H1 (cell line): ENCODE measurements at regions not wholly inside any gene's neighbourhood (a gene's known extent, or its start where the extent isn't known, plus 50 kb on each side); places are given as distances from the start of the nearest gene placed in this dataset.

Experiments used
- CTCF ChIA-PET: fragments of 300-600 bp; sonication (Branson Sonifier 250); formaldehyde crosslinking; loops from one replicate; lab custom pipeline; 2021; ENCODE audit not compliant: partially characterized antibody; lab: Charles Lee
- POLR2A ChIA-PET: fragments of 300-600 bp; sonication (Branson Sonifier 250); formaldehyde crosslinking; loops from one replicate; lab custom pipeline; 2021; ENCODE audit warnings: inconsistent platforms; ENCODE audit not compliant: partially characterized antibody; lab: Charles Lee
- DNase-seq, 2 experiments: peaks; one replicate each; pipeline versions ENCODE4 v3.0.0 to v3.0.0-alpha.2; 2010 to 2022; ENCODE audit warnings: low spot score in 2 of 2, low read depth in 1 of 2, mixed read lengths in 1 of 2
- FAIRE-seq: peaks from 2 replicates; lab custom pipeline; 2011; peaks lifted over from hg19 to GRCh38; lab: Jason Lieb, UNC
- H2AFZ ChIP-seq: 2 replicates; pipeline ENCODE4 v1.8.1; 2012; ENCODE audit warnings: low read length, inconsistent platforms
- H2AK5ac ChIP-seq: 2 replicates; pipeline ENCODE4 v1.6.1; 2013; ENCODE audit warnings: low read depth, low read length
- H2BK120ac ChIP-seq: replicated peaks from 2 replicates; pipeline ENCODE3; 2013; ENCODE audit warnings: low read depth, low read length, inconsistent platforms
- H2BK12ac ChIP-seq: 2 replicates; pipeline ENCODE4 v1.6.1; 2013; ENCODE audit warnings: low read depth, low read length
- H2BK15ac ChIP-seq: 2 replicates; pipeline ENCODE4 v1.6.1; 2013; ENCODE audit warnings: low read length
- H2BK20ac ChIP-seq: 2 replicates; pipeline ENCODE4 v1.6.1; 2013; ENCODE audit warnings: low read length
- H2BK5ac ChIP-seq: 2 replicates; pipeline ENCODE4 v1.6.1; 2013; ENCODE audit warnings: low read depth, low read length
- H3K14ac ChIP-seq: 2 replicates; pipeline ENCODE4 v1.6.1; 2013; ENCODE audit warnings: inconsistent platforms; ENCODE audit not compliant: insufficient read length
- H3K18ac ChIP-seq: 2 replicates; pipeline ENCODE4 v1.6.1; 2013; ENCODE audit warnings: low read length; ENCODE audit errors: extremely low read depth
- H3K23ac ChIP-seq: 2 replicates; pipeline ENCODE4 v1.6.1; 2013; ENCODE audit warnings: inconsistent platforms; ENCODE audit not compliant: insufficient read length
- H3K23me2 ChIP-seq: 2 replicates; pipeline ENCODE4 v1.6.1; 2013; ENCODE audit warnings: low read depth, low read length
- H3K27ac ChIP-seq: 2 replicates; pipeline ENCODE4 v1.6.1; 2011; ENCODE audit warnings: low read depth, low read length, inconsistent platforms
- H3K27me3 ChIP-seq, 4 experiments: replicated peaks in 1 of 4; 1 replicate in 1 of 4; 2 replicates in 3 of 4; pipeline versions ENCODE4 v1.6.1 to v1.8.1; 2011 to 2013; ENCODE audit warnings: low read length in 3 of 4, mild to moderate bottlenecking in 3 of 4, inconsistent platforms in 2 of 4, mixed read lengths in 2 of 4, moderate library complexity in 1 of 4; ENCODE audit not compliant: control insufficient read depth in 3 of 4, insufficient read depth in 3 of 4; ENCODE audit errors: extremely low read depth in 1 of 4
- H3K36me3 ChIP-seq, 4 experiments: 2 replicates each; pipeline versions ENCODE4 v1.6.1 to v1.8.1; 2011 to 2013; ENCODE audit warnings: mild to moderate bottlenecking in 4 of 4, low read length in 3 of 4, moderate library complexity in 2 of 4, control low read depth in 1 of 4, inconsistent platforms in 1 of 4; ENCODE audit not compliant: insufficient read depth in 4 of 4, control insufficient read depth in 2 of 4
- H3K4ac ChIP-seq: replicated peaks from 2 replicates; pipeline ENCODE3; 2013; ENCODE audit warnings: low read length, low read depth, mixed read lengths, inconsistent platforms; ENCODE audit not compliant: insufficient read length
- H3K4me1 ChIP-seq, 4 experiments: replicated peaks in 1 of 4; 1 replicate in 1 of 4; 2 replicates in 3 of 4; pipeline versions ENCODE4 v1.6.1 to v1.8.1; 2011 to 2013; ENCODE audit warnings: low read length in 3 of 4, inconsistent platforms in 2 of 4, mixed read lengths in 1 of 4; ENCODE audit not compliant: insufficient read depth in 4 of 4, control insufficient read depth in 3 of 4
- H3K4me2 ChIP-seq, 2 experiments: 2 replicates each; pipeline versions ENCODE4 v1.6.1 to v1.8.1; 2011 to 2013; ENCODE audit warnings: low read depth in 2 of 2, low read length in 2 of 2, control low read depth in 1 of 2, inconsistent platforms in 1 of 2, mild to moderate bottlenecking in 1 of 2; ENCODE audit not compliant: insufficient read depth in 1 of 2
- H3K4me3 ChIP-seq, 4 experiments: fragments of 200-600, 300-600 bp in 1 of 4; sonication (generic), shearing (Covaris generic), sonication (Bioruptor Twin) in 1 of 4; 2 replicates each; pipeline versions ENCODE4 v1.5.1 to v1.8.1; 2011 to 2016; ENCODE audit warnings: low read length in 4 of 4, low read depth in 3 of 4, control low read depth in 2 of 4, inconsistent platforms in 2 of 4, mild to moderate bottlenecking in 2 of 4, mixed read lengths in 1 of 4, moderate library complexity in 1 of 4; ENCODE audit not compliant: insufficient read depth in 2 of 4; ENCODE audit errors: extremely low read depth in 1 of 4
- H3K56ac ChIP-seq: replicated peaks from 2 replicates; pipeline ENCODE3; 2013; ENCODE audit warnings: low read depth, mild to moderate bottlenecking, mixed read lengths, low read length, inconsistent platforms; ENCODE audit not compliant: insufficient read length
- H3K79me1 ChIP-seq: 2 replicates; pipeline ENCODE4 v1.6.1; 2013; ENCODE audit warnings: low read depth, low read length, control low read depth
- H3K79me2 ChIP-seq, 2 experiments: 2 replicates each; pipeline versions ENCODE4 v1.6.1 to v1.8.1; 2012 to 2013; ENCODE audit warnings: low read length in 2 of 2, mild to moderate bottlenecking in 2 of 2, inconsistent platforms in 1 of 2; ENCODE audit not compliant: insufficient read depth in 2 of 2, control insufficient read depth in 1 of 2
- H3K9ac ChIP-seq, 4 experiments: replicated peaks in 1 of 4; 1 replicate in 1 of 4; 2 replicates in 3 of 4; pipeline versions ENCODE4 v1.6.1 to v1.8.1; 2011 to 2013; ENCODE audit warnings: low read depth in 3 of 4, low read length in 3 of 4, control low read depth in 2 of 4, mild to moderate bottlenecking in 2 of 4, moderate library complexity in 2 of 4, inconsistent platforms in 1 of 4; ENCODE audit errors: extremely low read depth in 1 of 4
- H3K9me3 ChIP-seq, 2 experiments: 2 replicates each; pipeline versions ENCODE4 v1.6.1 to v1.8.1; 2012 to 2013; ENCODE audit warnings: mild to moderate bottlenecking in 2 of 2, moderate library complexity in 2 of 2, control low read depth in 1 of 2, inconsistent platforms in 1 of 2, low read depth in 1 of 2, low read length in 1 of 2, mixed read lengths in 1 of 2; ENCODE audit not compliant: insufficient read depth in 2 of 2
- H4K20me1 ChIP-seq, 2 experiments: replicated peaks in 1 of 2; 2 replicates each; pipeline versions ENCODE3 to v1.8.1; 2011 to 2013; ENCODE audit warnings: inconsistent platforms in 2 of 2, low read length in 2 of 2, mild to moderate bottlenecking in 1 of 2; ENCODE audit not compliant: insufficient read depth in 2 of 2, control insufficient read depth in 1 of 2
- H4K5ac ChIP-seq: 2 replicates; pipeline ENCODE4 v1.6.1; 2013; ENCODE audit warnings: low read length, low read depth, mixed read lengths, inconsistent platforms; ENCODE audit not compliant: insufficient read length
- H4K8ac ChIP-seq: 2 replicates; pipeline ENCODE4 v1.8.0; 2013; ENCODE audit warnings: mild to moderate bottlenecking, moderate library complexity, low read length, inconsistent platforms; ENCODE audit not compliant: insufficient read depth; ENCODE audit errors: extremely low read depth
- H4K91ac ChIP-seq: replicated peaks from 2 replicates; pipeline ENCODE3; 2013; ENCODE audit warnings: low read length, mixed read lengths, inconsistent platforms; ENCODE audit not compliant: insufficient read length
- CEBPB ChIP-seq: IDR thresholded peaks from 2 replicates; pipeline ENCODE4 v1.6.1; 2012; ENCODE audit warnings: low read depth, low read length
- CHD1 ChIP-seq: IDR thresholded peaks from 2 replicates; pipeline ENCODE4 v1.6.1; 2012; ENCODE audit warnings: low read depth, low read length, improper control_type of control experiment
- CREB1 ChIP-seq: IDR thresholded peaks from 2 replicates; pipeline ENCODE4 v1.6.1; 2012; ENCODE audit warnings: inconsistent platforms
- CTCF ChIP-seq, 3 experiments: IDR thresholded peaks; 1 replicate in 2 of 3; 2 replicates in 1 of 3; pipeline versions ENCODE4 v1.5.1 to v1.6.1; 2011; ENCODE audit warnings: low read length in 3 of 3, mild to moderate bottlenecking in 3 of 3, inconsistent platforms in 2 of 3, low read depth in 1 of 3, moderate library complexity in 1 of 3; ENCODE audit not compliant: insufficient read depth in 1 of 3; ENCODE audit errors: control extremely low read depth in 1 of 3
- EP300 ChIP-seq, 2 experiments: IDR thresholded peaks; 1 replicate in 1 of 2; 2 replicates in 1 of 2; pipeline ENCODE4 v1.6.1; 2011 to 2012; ENCODE audit warnings: low read depth in 2 of 2, low read length in 2 of 2, mild to moderate bottlenecking in 2 of 2, borderline replicate concordance in 1 of 2, inconsistent platforms in 1 of 2, moderate library complexity in 1 of 2
- EZH2 ChIP-seq: fragments of 200-600 bp; sonication (generic); IDR thresholded peaks from 2 replicates; pipeline ENCODE4 v1.7.1; 2012; ENCODE audit warnings: low read depth, mild to moderate bottlenecking, moderate library complexity, low read length, inconsistent platforms; ENCODE audit not compliant: severe bottlenecking
- JUN ChIP-seq: IDR thresholded peaks from 2 replicates; pipeline ENCODE4 v1.6.1; 2011; ENCODE audit warnings: low read depth, mild to moderate bottlenecking, improper control_type of control experiment, low read length
- KDM5A ChIP-seq: fragments of 200-600 bp; IDR thresholded peaks from 2 replicates; pipeline ENCODE4 v1.7.1; 2012; ENCODE audit warnings: mild to moderate bottlenecking, low read length, inconsistent platforms, mixed read lengths
- PHF8 ChIP-seq: fragments of 200-600 bp; sonication (generic); conservative IDR thresholded peaks from 2 replicates; pipeline ENCODE4 v1.7.1; 2012; ENCODE audit warnings: low read depth, mild to moderate bottlenecking, inconsistent platforms, low read length, moderate library complexity
- POLR2A ChIP-seq, 2 experiments: IDR thresholded peaks; 1 replicate in 1 of 2; 2 replicates in 1 of 2; pipeline ENCODE4 v1.6.1; 2011; ENCODE audit warnings: low read depth in 2 of 2, low read length in 2 of 2, mild to moderate bottlenecking in 2 of 2; ENCODE audit errors: control extremely low read depth in 1 of 2
- RNF2 ChIP-seq: fragments of 200-900, 300-1000 bp; sonication (generic); IDR thresholded peaks from 2 replicates; pipeline ENCODE4 v1.7.1; 2016; ENCODE audit warnings: borderline replicate concordance, low read depth, mild to moderate bottlenecking, antibody characterized with exemption, low read length; ENCODE audit not compliant: poor library complexity, severe bottlenecking; ENCODE audit errors: missing control alignments
- TAF1 ChIP-seq: IDR thresholded peaks from 2 replicates; pipeline ENCODE4 v1.6.1; 2011; ENCODE audit warnings: mild to moderate bottlenecking, low read depth, low read length
- WGBS, 2 experiments: shearing (Covaris generic) in 1 of 2; methylation state at CpG; one replicate each; pipeline versions ENCODE4 v1.1.6 to v1.1.7; 2013 to 2015; ENCODE audit warnings: low lambda C conversion rate in 2 of 2, mixed read lengths in 2 of 2, inconsistent platforms in 1 of 2, low coverage in 1 of 2, missing lambda C conversion rate in 1 of 2; ENCODE audit not compliant: insufficient replicate concordance in 2 of 2, insufficient coverage in 1 of 2, insufficient read length in 1 of 2; ENCODE audit errors: extremely low coverage in 1 of 2, missing lambda C conversion rate in 1 of 2; 5-methylcytosine and 5-hydroxymethylcytosine counted together

DNA sequence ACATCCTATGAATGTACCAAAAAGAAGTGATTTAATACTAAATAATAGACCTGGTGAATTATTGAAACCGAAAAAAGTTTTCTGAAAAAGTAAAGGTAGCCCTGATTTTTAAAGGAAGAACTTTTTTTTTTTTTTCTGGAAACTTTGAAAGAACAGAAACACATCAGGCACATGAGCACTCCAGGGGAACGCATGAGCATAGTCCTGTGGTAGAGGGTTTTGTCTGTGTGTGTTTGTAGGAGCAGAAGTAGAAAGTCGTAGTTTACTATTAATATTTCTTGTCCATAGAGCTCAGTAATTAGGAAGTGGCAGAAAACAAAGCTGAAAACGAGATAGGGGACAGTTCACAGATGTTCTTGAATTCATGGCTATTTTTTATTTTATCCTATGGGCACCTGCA is 1175.9 kb upstream of the B3GALT2 start:
- no peak for FAIRE-seq
- no peak overlapping the region for H2BK120ac ChIP-seq
- TF ChIP-seq EP300 (IDR thresholded peaks at IDR 0.05; ENCODE audit: borderline replicate concordance in 1 of 2, low read depth in 2 of 2, low read length in 2 of 2): no peak
- TF ChIP-seq EZH2: no peak
- TF ChIP-seq TAF1: no peak
- no peak for TF ChIP-seq RNF2
- no peak for TF ChIP-seq PHF8
- TF ChIP-seq KDM5A: no peak
- no peak for TF ChIP-seq JUN
- no peak for TF ChIP-seq POLR2A (IDR thresholded peaks at IDR 0.05; ENCODE audit: control extremely low read depth in 1 of 2, low read depth in 2 of 2, low read length in 2 of 2)
- TF ChIP-seq CREB1: no peak
- TF ChIP-seq CTCF (IDR thresholded peaks at IDR 0.05; ENCODE audit: control extremely low read depth in 1 of 3, insufficient read depth in 1 of 3, low read depth in 1 of 3, low read length in 3 of 3): no peak
- TF ChIP-seq CHD1: no peak
- no peak for TF ChIP-seq CEBPB

More for the DNA sequence above, 1175.9 kb upstream of the B3GALT2 start:
- Histone ChIP-seq H3K23me2 (no peaks in the 10 kb centered on the region), H4K91ac (no peak overlapping the region), H3K4me2 (no peak overlapping the region), H3K4me1 (no peaks in the 10 kb centered on the region), H2AK5ac (no peak overlapping the region), H4K8ac (no peak overlapping the region), H3K56ac (no peak overlapping the region), H2BK20ac (no peak overlapping the region), H3K36me3 (no peaks in the 10 kb centered on the region), H3K79me1 (no peaks in the 10 kb centered on the region), H3K27me3 (no peaks in the 10 kb centered on the region), H3K9me3 (no peaks in the 10 kb centered on the region; a peak in 1 of 4 replicates), H3K9ac (no peak overlapping the region), H2BK12ac (no peak overlapping the region), H2BK5ac (no peak overlapping the region), H3K18ac (no peak overlapping the region), H3K27ac (no peak overlapping the region), H4K20me1 (no peaks in the 10 kb centered on the region), H3K4ac (no peak overlapping the region), H2AFZ (no peak overlapping the region), H3K4me3 (no peak overlapping the region), H3K23ac (no peak overlapping the region), H2BK15ac (no peak overlapping the region), H3K79me2 (no peaks in the 10 kb centered on the region), H4K5ac (no peak overlapping the region), H3K14ac (no peak overlapping the region)
- no peak for DNase-seq
- ChIA-PET POLR2A (no interaction called here), CTCF (interaction anchor here (0.6 to 1.1 kb wide), 2 partner anchors 20 kb away, joined by 3 to 4 read pairs; no protein-coding TSS in a partner anchor)
- 65% methylated on average over 4 of the region's 4 CpGs; no CpG with 5 or more reads in 1 of the 2 experiments for WGBS, 2 experiments
